Effector CD4-positive, alpha-beta T cell (primary cell): ENCODE measurements at regions not wholly inside any gene's neighbourhood (a gene's known extent, or its start where the extent isn't known, plus 50 kb on each side); places are given as distances from the start of the nearest gene placed in this dataset.
A peak's percentile ranks its signal among the peaks of the same experiment; 100 is the strongest.
"Not testable (repeated sequence)": the region's sequence is repeated elsewhere in the genome, so short reads cannot be mapped to it uniquely, and the experiment has no call there.

Source experiments
- DNase-seq: peaks from one replicate; pipeline ENCODE4 v3.0.0-alpha.2; 2020

DNA sequence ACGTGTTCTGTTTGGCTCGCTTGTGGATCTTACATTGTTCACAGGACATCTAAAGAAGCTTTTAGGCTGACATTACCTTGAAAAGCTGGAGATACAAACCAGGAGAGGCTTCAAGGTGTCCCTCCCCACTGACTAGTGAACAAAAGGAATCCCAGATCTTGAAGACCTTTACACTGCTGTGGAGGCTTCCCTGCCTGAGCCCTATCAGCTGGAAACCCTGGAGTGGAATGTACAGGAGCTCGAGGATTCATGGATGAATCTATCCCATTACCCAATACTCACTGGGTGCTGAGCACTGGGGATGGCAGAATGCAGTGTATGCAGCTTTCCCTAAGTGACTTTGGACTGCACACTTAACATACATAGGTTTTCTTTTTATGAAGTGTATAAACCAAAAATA lies 82.3 kb upstream of the MFGE8 start:
- DNase-seq: no peak

- DNase-seq: no peak
Measured at GRCh38 chr15:88997531-88997930, 84.4 kb upstream of the MFGE8 start.

DNA sequence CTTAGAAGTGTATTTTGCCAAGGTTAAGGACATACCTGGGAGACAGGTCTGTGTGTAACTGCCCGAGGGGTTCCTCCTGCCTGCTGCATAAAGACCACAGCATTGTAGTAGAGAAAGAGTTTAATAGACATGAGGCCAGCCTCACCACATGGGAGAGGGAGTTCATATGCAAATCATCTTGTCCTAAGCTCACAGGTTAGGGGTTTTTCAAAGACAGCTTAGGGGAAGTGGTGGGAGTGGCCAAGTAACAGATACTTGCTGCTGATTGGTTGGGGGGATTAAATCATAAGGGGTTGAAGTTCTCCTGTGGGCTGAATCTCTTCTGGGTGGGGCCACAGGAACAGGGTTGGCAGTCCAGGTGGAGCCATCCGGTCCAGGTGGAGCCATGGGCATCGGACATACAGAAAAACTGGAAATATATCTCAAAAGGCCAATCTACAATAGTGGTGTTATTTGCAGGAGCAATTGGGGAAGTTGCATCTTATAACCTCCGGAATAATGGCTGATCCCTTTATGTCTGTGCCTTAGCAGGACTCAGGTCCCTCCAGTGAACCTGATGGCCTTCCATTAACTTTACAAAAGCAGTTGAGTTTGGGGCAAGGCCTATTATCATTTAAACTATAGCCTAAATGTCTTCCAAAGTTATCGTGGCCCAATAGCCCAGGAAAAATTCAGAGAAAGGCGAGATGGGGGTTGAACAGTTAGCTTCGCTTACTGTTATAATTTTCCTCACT lies 86.0 kb upstream of the MFGE8 start:
- DNase-seq: no peak

GRCh38 chr15:89001708-89002275 lies 86.5 kb upstream of the ABHD2 start:
- DNase-seq: not testable (repeated sequence)

- DNase-seq: no peak
Measured at GRCh38 chr15:89002281-89002761, 85.9 kb upstream of the ABHD2 start.

GRCh38 chr15:89002830-89003229 lies 85.4 kb upstream of the ABHD2 start:
- no peak for DNase-seq

GRCh38 chr15:89003865-89004725 lies 84.2 kb upstream of the ABHD2 start:
- DNase-seq: no peak

- no peak for DNase-seq
Measured at GRCh38 chr15:89004726-89005030, 83.6 kb upstream of the ABHD2 start.

DNA sequence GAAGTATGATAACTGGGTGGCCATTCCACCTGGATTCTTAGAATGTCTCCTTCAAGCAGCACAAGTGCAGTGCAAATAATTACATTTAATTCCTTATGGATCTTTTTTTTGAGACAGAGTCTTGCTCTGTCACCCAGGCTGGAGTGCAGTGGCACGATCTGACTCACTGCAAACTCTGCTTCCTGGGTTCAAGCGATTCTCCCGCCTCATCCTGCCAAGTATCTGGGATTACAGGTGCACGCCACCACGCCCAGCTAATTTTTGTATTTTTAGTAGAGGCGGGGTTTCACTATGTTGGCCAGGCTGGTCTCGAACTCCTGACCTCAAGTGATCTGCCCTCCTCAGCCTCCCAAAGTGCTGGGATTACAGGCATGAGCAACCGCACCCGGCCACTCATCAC lies 80.7 kb upstream of the ABHD2 start:
- not testable (repeated sequence) for DNase-seq

GRCh38 chr15:89007989-89008388 lies 80.3 kb upstream of the ABHD2 start:
- DNase-seq: no peak

GRCh38 chr15:89009080-89009479 lies 79.2 kb upstream of the ABHD2 start:
- DNase-seq: no peak

DNA sequence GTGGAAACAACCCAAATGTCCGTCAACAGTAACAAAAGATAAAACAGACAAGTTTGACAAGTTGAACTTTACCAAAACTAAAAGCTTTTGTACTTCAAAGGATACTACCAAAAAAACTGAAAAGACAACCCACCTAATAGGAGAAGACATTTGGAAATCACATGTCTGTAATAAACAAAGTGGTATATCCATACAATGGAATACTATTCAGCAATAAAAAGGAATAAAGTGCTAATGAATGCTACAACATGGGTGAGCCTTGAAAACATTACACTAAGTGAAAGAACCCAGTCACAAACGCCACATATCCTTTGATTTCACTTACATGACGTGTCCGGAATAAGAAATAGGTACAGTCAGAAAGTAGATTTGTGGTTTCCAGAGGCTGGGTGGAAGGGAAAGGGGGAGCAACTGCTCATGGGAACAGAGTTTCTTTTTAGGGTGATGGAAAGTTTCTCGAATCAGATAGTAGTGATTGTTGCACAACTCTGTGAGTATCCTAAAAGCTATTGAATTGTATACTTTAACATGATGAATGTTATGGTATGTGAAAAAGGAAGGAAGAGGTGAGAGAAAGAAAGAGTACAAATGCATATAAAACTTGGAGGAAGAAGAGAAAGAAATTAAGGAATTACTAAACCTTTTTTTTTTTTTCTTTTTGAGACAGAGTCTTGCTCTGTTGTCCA lies 72.7 kb upstream of the ABHD2 start:
- no peak for DNase-seq

- no peak for DNase-seq
Measured at GRCh38 chr15:89016549-89017041, 71.7 kb upstream of the ABHD2 start.

DNA sequence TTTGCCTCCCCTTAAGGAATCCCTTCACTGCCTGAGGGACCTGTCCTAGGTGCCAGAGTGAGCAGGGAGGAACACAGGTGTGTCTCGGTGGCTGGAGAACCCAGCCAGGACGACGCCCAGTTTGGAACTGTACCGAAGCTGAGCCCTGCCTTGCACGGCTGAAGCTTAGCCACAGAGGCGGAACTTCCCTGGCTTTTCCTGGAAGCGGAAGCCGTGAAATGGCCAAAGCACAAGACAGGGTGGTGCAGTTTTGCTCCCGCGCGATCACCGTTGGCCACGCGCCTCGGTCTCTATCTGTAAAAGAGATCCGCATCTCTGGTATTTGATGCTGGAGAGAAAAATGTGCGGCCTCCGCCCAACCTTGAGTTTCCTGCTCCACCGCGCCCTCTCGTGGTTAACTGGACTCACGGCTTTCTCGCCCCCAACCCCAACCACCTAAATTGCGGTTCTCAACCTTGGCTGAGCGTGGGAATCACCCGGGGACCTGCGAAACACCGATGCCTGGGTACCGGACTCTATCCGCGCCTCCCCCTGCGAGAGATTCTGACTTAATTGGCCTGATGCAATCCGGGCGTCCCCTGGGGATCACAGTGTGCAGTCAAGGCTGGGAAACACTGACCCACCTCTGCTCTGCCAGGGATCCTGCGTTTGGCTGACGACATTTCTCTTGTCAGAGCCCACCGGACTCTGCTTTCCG lies 70.7 kb upstream of the ABHD2 start:
- DNase-seq: peak; percentile 82

GRCh38 chr15:89018207-89018606 lies 70.0 kb upstream of the ABHD2 start:
- no peak for DNase-seq

DNA sequence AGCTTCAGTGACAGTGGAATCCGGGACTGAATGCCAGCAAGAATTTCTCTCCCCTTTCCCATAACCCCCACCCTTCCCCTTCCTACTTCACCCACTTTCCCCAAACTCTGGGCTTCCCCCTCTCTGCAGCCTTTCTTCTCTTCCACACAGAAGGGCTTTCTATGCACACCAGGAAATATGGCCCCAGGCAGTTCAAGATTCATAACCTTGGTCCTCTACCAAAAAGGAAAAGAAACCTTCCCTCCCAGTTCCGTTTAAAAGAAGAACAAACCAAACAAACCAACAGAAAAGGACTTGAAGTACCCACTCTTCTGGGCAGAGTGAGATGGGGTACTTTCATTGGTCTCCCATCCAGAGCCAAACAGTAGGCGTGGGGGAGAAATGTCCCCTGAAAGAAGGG lies 68.8 kb upstream of the ABHD2 start:
- no peak for DNase-seq

DNA sequence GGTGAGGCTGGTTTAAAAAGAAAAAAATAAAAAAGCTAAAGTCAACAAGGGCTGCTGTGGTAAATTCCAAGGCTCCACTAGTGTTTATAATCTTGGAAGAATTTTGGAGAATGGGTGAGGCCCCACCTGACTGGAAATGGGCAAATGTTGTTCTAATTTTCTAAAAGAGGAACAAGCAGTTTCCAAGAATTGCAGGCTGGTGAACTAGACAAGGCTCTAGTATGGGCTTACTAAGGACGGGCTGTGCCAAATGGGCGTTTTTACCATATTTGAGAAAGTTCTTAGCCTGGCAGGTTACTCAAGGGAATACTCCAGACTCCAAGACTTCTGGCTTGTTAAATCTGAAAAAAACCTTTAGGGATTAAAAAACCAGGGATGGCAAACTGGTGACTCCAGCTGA lies 67.0 kb upstream of the ABHD2 start:
- no peak for DNase-seq

GRCh38 chr15:89021886-89022285 lies 66.4 kb upstream of the ABHD2 start:
- DNase-seq: not testable (repeated sequence)

DNA sequence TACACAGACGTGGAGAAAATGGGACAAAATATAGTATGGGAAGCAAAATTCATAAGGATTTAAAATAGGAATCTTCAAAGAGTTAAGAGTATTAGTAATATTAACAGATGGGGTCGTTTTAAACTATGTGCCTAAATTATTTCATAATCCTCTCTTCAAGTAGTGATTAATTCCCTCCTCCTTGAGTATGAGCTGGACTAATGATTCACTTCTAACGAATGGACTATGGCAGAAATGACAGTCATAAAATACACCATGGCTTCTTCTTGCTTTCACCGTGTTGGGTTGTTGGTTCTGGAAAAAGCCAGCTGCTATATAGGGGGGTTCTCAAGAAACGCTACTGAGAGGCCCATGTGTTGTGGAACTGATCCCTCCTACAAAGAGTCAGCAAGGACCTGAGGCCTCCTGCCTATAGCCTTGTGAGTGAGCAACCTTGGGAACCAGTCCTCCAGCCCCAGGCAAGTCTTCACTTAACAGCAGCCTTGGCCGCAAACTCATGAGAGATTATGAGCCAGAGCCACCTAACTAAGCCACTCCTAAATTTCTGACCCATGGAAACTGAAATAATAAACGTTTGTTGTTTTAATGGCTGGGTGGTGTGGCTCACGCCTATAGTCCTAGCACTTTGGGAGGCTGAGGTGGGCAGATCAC lies 64.8 kb upstream of the ABHD2 start:
- no peak for DNase-seq

- no peak for DNase-seq
Measured at GRCh38 chr15:89024418-89024817, 63.8 kb upstream of the ABHD2 start.

GRCh38 chr15:89026167-89026566 lies 62.1 kb upstream of the ABHD2 start:
- no peak for DNase-seq

- DNase-seq: no peak
Measured at GRCh38 chr15:89028036-89028435, 60.2 kb upstream of the ABHD2 start.
